Activated naive CD8-positive, alpha-beta T cell treated with anti-CD3 and anti-CD28 coated beads for 36 hours (primary cell): ENCODE measurements at regions not wholly inside any gene's neighbourhood (a gene's known extent, or its start where the extent isn't known, plus 50 kb on each side); places are given as distances from the start of the nearest gene placed in this dataset.

Experiments
- DNase-seq: peaks from one replicate; pipeline ENCODE4 v3.0.0; 2021
- H3K27ac Mint-ChIP-seq: one replicate; pipeline ENCODE4 v1.8.0; 2022; ENCODE audit warnings: mild to moderate bottlenecking, moderate library complexity, mixed read lengths
- H3K27me3 Mint-ChIP-seq: one replicate; pipeline ENCODE4 v1.8.0; 2022; ENCODE audit warnings: mild to moderate bottlenecking, mixed read lengths
- H3K36me3 Mint-ChIP-seq: one replicate; pipeline ENCODE4 v1.8.0; 2021; ENCODE audit warnings: mild to moderate bottlenecking, mixed read lengths
- H3K4me1 Mint-ChIP-seq: one replicate; pipeline ENCODE4 v1.8.0; 2021; ENCODE audit warnings: mixed read lengths
- H3K4me3 Mint-ChIP-seq: one replicate; pipeline ENCODE4 v1.8.0; 2022; ENCODE audit warnings: mild to moderate bottlenecking, moderate library complexity, mixed read lengths
- H3K9me3 Mint-ChIP-seq: one replicate; pipeline ENCODE4 v1.8.0; 2022; ENCODE audit warnings: mixed read lengths

- Mint-ChIP-seq H3K27me3 (no peaks in the 10 kb centered on the region), H3K4me3 (no peak overlapping the region), H3K27ac (no peak overlapping the region), H3K36me3 (no peaks in the 10 kb centered on the region), H3K9me3 (peaks cover 2% of the 10 kb centered on the region), H3K4me1 (peaks cover 12% of the 10 kb centered on the region)
- DNase-seq, result no peak
Measured at GRCh38 chr6:119449331-119450156, 100.0 kb upstream of the MAN1A1 start.

GRCh38 chr6:119447921-119448320 lies 98.4 kb upstream of the MAN1A1 start:
- Mint-ChIP-seq H3K27ac (no peak overlapping the region), H3K36me3 (peaks cover 2% of the 10 kb centered on the region), H3K9me3 (no peaks in the 10 kb centered on the region), H3K4me3 (no peak overlapping the region), H3K27me3 (no peaks in the 10 kb centered on the region), H3K4me1 (peaks cover 17% of the 10 kb centered on the region)
- DNase-seq, result no peak

- no peak overlapping the region for H3K27ac Mint-ChIP-seq
- H3K36me3 Mint-ChIP-seq, result peaks cover 2% of the 10 kb centered on the region
- H3K9me3 Mint-ChIP-seq, result peaks cover 2% of the 10 kb centered on the region
- H3K4me3 Mint-ChIP-seq, result no peak overlapping the region
- peaks cover 20% of the 10 kb centered on the region for H3K4me1 Mint-ChIP-seq
- no peak for DNase-seq
- H3K27me3 Mint-ChIP-seq, result no peaks in the 10 kb centered on the region
Measured at GRCh38 chr6:119446609-119447008, 97.0 kb upstream of the MAN1A1 start.

GRCh38 chr6:119446115-119446554 lies 96.6 kb upstream of the MAN1A1 start:
- Mint-ChIP-seq H3K27me3 (no peaks in the 10 kb centered on the region), H3K27ac (peak overlapping the region; percentile 2), H3K4me1 (peaks cover 20% of the 10 kb centered on the region), H3K36me3 (peaks cover 2% of the 10 kb centered on the region), H3K9me3 (peaks cover 2% of the 10 kb centered on the region), H3K4me3 (no peak overlapping the region)
- DNase-seq, result no peak

- no peak overlapping the region for H3K4me3 Mint-ChIP-seq
- H3K4me1 Mint-ChIP-seq, result peaks cover 20% of the 10 kb centered on the region
- no peaks in the 10 kb centered on the region for H3K27me3 Mint-ChIP-seq
- no peak for DNase-seq
- peaks cover 2% of the 10 kb centered on the region for H3K36me3 Mint-ChIP-seq
- peaks cover 2% of the 10 kb centered on the region for H3K9me3 Mint-ChIP-seq
- no peak overlapping the region for H3K27ac Mint-ChIP-seq
Measured at GRCh38 chr6:119445666-119446065, 96.1 kb upstream of the MAN1A1 start.

GRCh38 chr6:119444642-119445557 lies 95.3 kb upstream of the MAN1A1 start:
- Mint-ChIP-seq H3K4me3 (no peak overlapping the region), H3K4me1 (peaks cover 20% of the 10 kb centered on the region), H3K27ac (no peak overlapping the region), H3K9me3 (peaks cover 2% of the 10 kb centered on the region), H3K36me3 (peaks cover 2% of the 10 kb centered on the region), H3K27me3 (no peaks in the 10 kb centered on the region)
- no peak for DNase-seq

GRCh38 chr6:119443993-119444641 lies 94.6 kb upstream of the MAN1A1 start:
- no peak for DNase-seq
- H3K9me3 Mint-ChIP-seq, result peaks cover 2% of the 10 kb centered on the region
- H3K27ac Mint-ChIP-seq, result no peak overlapping the region
- peaks cover 2% of the 10 kb centered on the region for H3K36me3 Mint-ChIP-seq
- no peak overlapping the region for H3K4me3 Mint-ChIP-seq
- peaks cover 20% of the 10 kb centered on the region for H3K4me1 Mint-ChIP-seq
- H3K27me3 Mint-ChIP-seq, result no peaks in the 10 kb centered on the region

GRCh38 chr6:119442776-119443184 lies 93.2 kb upstream of the MAN1A1 start:
- H3K4me3 Mint-ChIP-seq, result no peak overlapping the region
- H3K9me3 Mint-ChIP-seq, result peaks cover 2% of the 10 kb centered on the region
- no peaks in the 10 kb centered on the region for H3K27me3 Mint-ChIP-seq
- peaks cover 2% of the 10 kb centered on the region for H3K36me3 Mint-ChIP-seq
- peaks cover 20% of the 10 kb centered on the region for H3K4me1 Mint-ChIP-seq
- H3K27ac Mint-ChIP-seq, result no peak overlapping the region
- no peak for DNase-seq

GRCh38 chr6:119440953-119441352 lies 91.4 kb upstream of the MAN1A1 start:
- no peaks in the 10 kb centered on the region for H3K27me3 Mint-ChIP-seq
- H3K4me1 Mint-ChIP-seq, result peaks cover 14% of the 10 kb centered on the region
- no peak overlapping the region for H3K4me3 Mint-ChIP-seq
- H3K9me3 Mint-ChIP-seq, result peaks cover 2% of the 10 kb centered on the region
- H3K36me3 Mint-ChIP-seq, result peaks cover 2% of the 10 kb centered on the region
- no peak for DNase-seq
- no peak overlapping the region for H3K27ac Mint-ChIP-seq

GRCh38 chr6:119436583-119436982 lies 87.0 kb upstream of the MAN1A1 start:
- Mint-ChIP-seq H3K27ac (no peak overlapping the region), H3K27me3 (no peaks in the 10 kb centered on the region), H3K4me1 (no peaks in the 10 kb centered on the region), H3K9me3 (no peaks in the 10 kb centered on the region), H3K4me3 (no peak overlapping the region), H3K36me3 (no peaks in the 10 kb centered on the region)
- DNase-seq, result no peak

GRCh38 chr6:119431799-119432198 lies 82.2 kb upstream of the MAN1A1 start:
- no peak overlapping the region for H3K4me3 Mint-ChIP-seq
- no peaks in the 10 kb centered on the region for H3K4me1 Mint-ChIP-seq
- no peaks in the 10 kb centered on the region for H3K36me3 Mint-ChIP-seq

GRCh38 chr6:119430805-119431204 lies 81.2 kb upstream of the MAN1A1 start:
- no peaks in the 10 kb centered on the region for H3K9me3 Mint-ChIP-seq
- H3K4me1 Mint-ChIP-seq, result no peaks in the 10 kb centered on the region
- no peak overlapping the region for H3K27ac Mint-ChIP-seq

More at GRCh38 chr6:119431799-119432198, 82.2 kb upstream of the MAN1A1 start:
- no peak for DNase-seq
- H3K27ac Mint-ChIP-seq, result no peak overlapping the region
- H3K27me3 Mint-ChIP-seq, result no peaks in the 10 kb centered on the region
- H3K9me3 Mint-ChIP-seq, result no peaks in the 10 kb centered on the region

GRCh38 chr6:119428633-119429032 lies 79.1 kb upstream of the MAN1A1 start:
- Mint-ChIP-seq H3K4me3 (no peak overlapping the region), H3K27me3 (no peaks in the 10 kb centered on the region), H3K27ac (no peak overlapping the region), H3K9me3 (no peaks in the 10 kb centered on the region), H3K4me1 (no peaks in the 10 kb centered on the region), H3K36me3 (no peaks in the 10 kb centered on the region)
- DNase-seq, result no peak

More at GRCh38 chr6:119430805-119431204, 81.2 kb upstream of the MAN1A1 start:
- no peak for DNase-seq
- Mint-ChIP-seq H3K27me3 (no peaks in the 10 kb centered on the region), H3K4me3 (no peak overlapping the region), H3K36me3 (no peaks in the 10 kb centered on the region)

- H3K27me3 Mint-ChIP-seq, result no peaks in the 10 kb centered on the region
- no peak overlapping the region for H3K4me3 Mint-ChIP-seq
- DNase-seq, result no peak
- no peaks in the 10 kb centered on the region for H3K36me3 Mint-ChIP-seq
- no peak overlapping the region for H3K27ac Mint-ChIP-seq
- H3K4me1 Mint-ChIP-seq, result no peaks in the 10 kb centered on the region
- peaks cover 7% of the 10 kb centered on the region for H3K9me3 Mint-ChIP-seq
Measured at GRCh38 chr6:119426619-119427018, 77.1 kb upstream of the MAN1A1 start.

- no peaks in the 10 kb centered on the region for H3K4me1 Mint-ChIP-seq
- no peak for DNase-seq
Measured at GRCh38 chr6:119423996-119424395, 74.4 kb upstream of the MAN1A1 start.

More at GRCh38 chr6:119423996-119424395, 74.4 kb upstream of the MAN1A1 start:
- H3K36me3 Mint-ChIP-seq, result peaks cover 4% of the 10 kb centered on the region
- H3K27me3 Mint-ChIP-seq, result peaks cover 3% of the 10 kb centered on the region
- peaks cover 23% of the 10 kb centered on the region for H3K9me3 Mint-ChIP-seq
- no peak overlapping the region for H3K4me3 Mint-ChIP-seq
- H3K27ac Mint-ChIP-seq, result no peak overlapping the region
